ENCODE measurements at regions not wholly inside any gene's neighbourhood (a gene's known extent, or its start where the extent isn't known, plus 50 kb on each side); places are given as distances from the start of the nearest gene placed in this dataset.
A peak's percentile ranks its signal among the peaks of the same experiment; 100 is the strongest.

- Histone ChIP-seq H4K91ac (ENCODE audit: low read depth, low read length) (peak overlapping the region; percentile 30), H2BK120ac (ENCODE audit: insufficient read depth, low read length, poor library complexity) (no peak overlapping the region), H2AK5ac (ENCODE audit: low read length) (peak overlapping the region; percentile 17), H2BK5ac (ENCODE audit: low read depth, low read length, poor library complexity) (no peak overlapping the region), H3K27ac (ENCODE audit: low read depth, low read length) (no peak overlapping the region), H2AFZ (ENCODE audit: insufficient read depth, low read length, poor library complexity) (no peak overlapping the region), H3K18ac (ENCODE audit: low read length) (no peak overlapping the region), H3K4me2 (ENCODE audit: low read length) (no peak overlapping the region), H3K9ac (ENCODE audit: low read length) (no peak overlapping the region), H4K12ac (ENCODE audit: low read depth, low read length) (no peak overlapping the region), H4K8ac (ENCODE audit: low read depth, low read length) (no peak overlapping the region), H3K36me3 (ENCODE audit: control insufficient read depth in 1 of 2, insufficient read depth in 2 of 2, low read length in 2 of 2) (no peaks in the 10 kb centered on the region), H3K4me3 (ENCODE audit: low read depth, low read length) (peak overlapping the region; percentile 28), H3K79me2 (ENCODE audit: control insufficient read depth, insufficient read depth, low read length, poor library complexity) (no peaks in the 10 kb centered on the region), H3K9me3 (ENCODE audit: insufficient read depth, low read depth, low read length) (no peaks in the 10 kb centered on the region), H3K4me1 (ENCODE audit: control insufficient read depth in 1 of 2, insufficient read depth in 2 of 2, low read length in 2 of 2) (peaks cover 13 to 17% of the 10 kb centered on the region in 2 experiments), H3K14ac (ENCODE audit: low read length) (no peak overlapping the region), H3K23ac (ENCODE audit: low read length) (no peak overlapping the region), H3K79me1 (ENCODE audit: low read length) (peaks cover 8% of the 10 kb centered on the region), H2BK12ac (ENCODE audit: low read length) (peak overlapping the region; percentile 12), H3K27me3 (ENCODE audit: insufficient read depth, low read length) (no peaks in the 10 kb centered on the region), H3K4ac (ENCODE audit: low read depth, low read length) (no peak overlapping the region)
- WGBS (ENCODE audit: extremely low coverage, insufficient coverage, insufficient read length), result no CpG with 5 or more reads among the region's 5 CpGs
- peak; percentile 92 to 94 for DNase-seq
Observed at GRCh38 chr11:27203077-27203647, 159.9 kb downstream of the CCDC34 start.

- Histone ChIP-seq H3K27ac (ENCODE audit: low read depth, low read length) (peak overlapping the region; percentile 8), H3K4ac (ENCODE audit: low read depth, low read length) (peak overlapping the region; percentile 23), H3K79me1 (ENCODE audit: low read length) (peaks cover 7% of the 10 kb centered on the region), H3K23ac (ENCODE audit: low read length) (no peak overlapping the region), H2BK120ac (ENCODE audit: insufficient read depth, low read length, poor library complexity) (peak overlapping the region; percentile 3), H3K18ac (ENCODE audit: low read length) (no peak overlapping the region), H3K9ac (ENCODE audit: low read length) (no peak overlapping the region), H3K9me3 (ENCODE audit: insufficient read depth, low read depth, low read length) (no peaks in the 10 kb centered on the region), H3K79me2 (ENCODE audit: control insufficient read depth, insufficient read depth, low read length, poor library complexity) (no peaks in the 10 kb centered on the region), H2AK5ac (ENCODE audit: low read length) (no peak overlapping the region), H2AFZ (ENCODE audit: insufficient read depth, low read length, poor library complexity) (no peak overlapping the region), H3K36me3 (ENCODE audit: control insufficient read depth in 1 of 2, insufficient read depth in 2 of 2, low read length in 2 of 2) (no peaks in the 10 kb centered on the region), H3K4me3 (ENCODE audit: low read depth, low read length) (no peak overlapping the region), H3K27me3 (ENCODE audit: insufficient read depth, low read length) (no peaks in the 10 kb centered on the region), H2BK5ac (ENCODE audit: low read depth, low read length, poor library complexity) (peak overlapping the region; percentile 4), H4K12ac (ENCODE audit: low read depth, low read length) (no peak overlapping the region), H3K14ac (ENCODE audit: low read length) (no peak overlapping the region), H3K4me2 (ENCODE audit: low read length) (no peak overlapping the region), H3K4me1 (ENCODE audit: control insufficient read depth in 1 of 2, insufficient read depth in 2 of 2, low read length in 2 of 2) (peaks cover 13 to 26% of the 10 kb centered on the region in 2 experiments), H2BK12ac (ENCODE audit: low read length) (peak overlapping the region; percentile 15), H4K8ac (ENCODE audit: low read depth, low read length) (peak overlapping the region; percentile 4), H4K91ac (ENCODE audit: low read depth, low read length) (peak overlapping the region; percentile 45)
- WGBS (ENCODE audit: extremely low coverage, insufficient coverage, insufficient read length), result no CpG with 5 or more reads among the region's 10 CpGs
- DNase-seq, result peak in 1 of 2 donors; percentile 33
Observed at GRCh38 chr11:27201454-27202302, 161.1 kb downstream of the BBOX1 start.

DNA sequence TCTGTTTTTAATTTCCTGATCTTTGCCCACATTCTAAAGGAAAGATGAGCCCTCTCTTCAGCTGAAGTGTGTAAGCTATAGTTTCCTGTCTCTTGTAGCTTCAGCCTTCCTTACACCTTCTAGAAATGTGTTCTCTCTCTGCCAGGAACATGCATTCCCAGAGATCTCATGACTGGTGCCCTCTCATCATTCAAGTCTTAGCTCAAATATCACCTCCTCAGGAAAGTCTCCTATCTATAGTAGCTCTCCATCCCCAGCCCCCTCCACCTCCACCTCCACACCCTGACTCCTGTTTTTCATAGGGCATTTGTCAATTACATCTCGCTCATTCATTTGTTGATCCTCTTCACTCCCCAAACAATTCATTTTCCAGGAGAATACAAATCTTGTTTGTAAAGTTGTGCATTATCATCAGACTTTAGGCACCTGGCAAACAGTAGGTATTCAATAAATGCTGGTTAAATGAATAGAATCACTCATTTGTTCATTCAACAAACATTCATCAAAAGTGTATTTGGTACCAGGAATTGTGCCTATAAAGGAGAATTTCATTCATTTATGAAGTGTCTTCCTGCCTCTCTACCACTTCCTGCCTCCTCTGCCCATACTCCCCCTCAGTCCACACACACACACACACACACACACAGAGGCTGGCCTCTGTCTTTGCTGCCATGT lies 160.3 kb downstream of the BBOX1 start:
- no peak overlapping the region for H3K18ac ChIP-seq (ENCODE audit: low read length)
- H3K79me2 ChIP-seq (ENCODE audit: control insufficient read depth, insufficient read depth, low read length, poor library complexity), result no peaks in the 10 kb centered on the region
- H4K12ac ChIP-seq (ENCODE audit: low read depth, low read length), result no peak overlapping the region
- no peak overlapping the region for H3K23ac ChIP-seq (ENCODE audit: low read length)
- H3K27me3 ChIP-seq (ENCODE audit: insufficient read depth, low read length), result no peaks in the 10 kb centered on the region
- no peak overlapping the region for H2AFZ ChIP-seq (ENCODE audit: insufficient read depth, low read length, poor library complexity)
- no CpG with 5 or more reads among the region's 1 CpG for WGBS (ENCODE audit: extremely low coverage, insufficient coverage, insufficient read length)
- DNase-seq, result no peak
- H3K4me1 ChIP-seq (ENCODE audit: control insufficient read depth in 1 of 2, insufficient read depth in 2 of 2, low read length in 2 of 2), result peaks cover 15 to 28% of the 10 kb centered on the region in 2 experiments
- no peak overlapping the region for H2AK5ac ChIP-seq (ENCODE audit: low read length)
- peak overlapping the region; percentile 21 for H4K91ac ChIP-seq (ENCODE audit: low read depth, low read length)
- H3K9me3 ChIP-seq (ENCODE audit: insufficient read depth, low read depth, low read length), result no peaks in the 10 kb centered on the region
- H3K14ac ChIP-seq (ENCODE audit: low read length), result no peak overlapping the region
- H2BK5ac ChIP-seq (ENCODE audit: low read depth, low read length, poor library complexity), result peak overlapping the region; percentile 4
- no peak overlapping the region for H3K4ac ChIP-seq (ENCODE audit: low read depth, low read length)
- peak overlapping the region; percentile 8 for H3K27ac ChIP-seq (ENCODE audit: low read depth, low read length)
- peak overlapping the region; percentile 3 for H2BK120ac ChIP-seq (ENCODE audit: insufficient read depth, low read length, poor library complexity)
- H3K79me1 ChIP-seq (ENCODE audit: low read length), result peaks cover 9% of the 10 kb centered on the region
- H3K4me3 ChIP-seq (ENCODE audit: low read depth, low read length), result no peak overlapping the region
- peak overlapping the region; percentile 15 for H2BK12ac ChIP-seq (ENCODE audit: low read length)
- H4K8ac ChIP-seq (ENCODE audit: low read depth, low read length), result peak overlapping the region; percentile 4
- no peak overlapping the region for H3K4me2 ChIP-seq (ENCODE audit: low read length)
- no peak overlapping the region for H3K9ac ChIP-seq (ENCODE audit: low read length)
- no peaks in the 10 kb centered on the region for H3K36me3 ChIP-seq (ENCODE audit: control insufficient read depth in 1 of 2, insufficient read depth in 2 of 2, low read length in 2 of 2)

DNA sequence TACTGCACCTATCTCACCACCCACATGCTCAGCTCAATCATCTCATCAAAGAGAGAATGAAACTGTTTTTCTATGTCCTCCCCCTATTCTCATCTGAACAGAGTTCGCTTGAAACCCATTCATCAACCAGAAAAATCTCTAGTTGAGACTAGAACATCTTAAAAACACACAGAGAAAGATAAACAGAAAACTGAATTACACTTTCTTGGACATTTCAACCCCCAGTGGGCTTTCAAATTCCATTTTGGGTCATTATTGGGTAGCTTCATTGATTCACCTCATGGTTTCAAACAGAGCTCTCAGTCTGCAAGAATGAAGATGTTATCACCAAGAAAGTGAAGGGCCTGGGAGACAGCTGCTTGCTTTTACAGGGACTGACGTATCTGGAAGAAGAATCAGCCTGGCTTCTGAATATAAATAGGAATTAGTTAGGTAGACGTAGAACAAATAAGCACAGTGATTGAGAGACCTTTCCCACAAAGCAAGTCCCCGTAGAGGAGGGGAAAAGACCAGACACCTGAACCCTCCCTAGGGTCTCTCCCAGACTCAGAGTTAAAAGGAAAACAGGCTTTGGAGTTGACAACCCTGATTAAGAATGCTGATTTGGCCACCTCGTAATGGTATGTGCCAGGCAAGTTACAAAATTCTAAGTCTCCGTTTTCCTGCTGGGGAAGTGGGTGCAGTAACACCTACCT lies 155.7 kb downstream of the BBOX1 start:
- H2BK12ac ChIP-seq (ENCODE audit: low read length), result peak overlapping the region; percentile 36
- no peaks in the 10 kb centered on the region for H3K9me3 ChIP-seq (ENCODE audit: insufficient read depth, low read depth, low read length)
- peaks cover 8 to 16% of the 10 kb centered on the region in 2 experiments for H3K4me1 ChIP-seq (ENCODE audit: control insufficient read depth in 1 of 2, insufficient read depth in 2 of 2, low read length in 2 of 2)
- no peak overlapping the region for H2AFZ ChIP-seq (ENCODE audit: insufficient read depth, low read length, poor library complexity)
- H3K4me2 ChIP-seq (ENCODE audit: low read length), result peak overlapping the region; percentile 31
- no peaks in the 10 kb centered on the region for H3K27me3 ChIP-seq (ENCODE audit: insufficient read depth, low read length)
- H3K14ac ChIP-seq (ENCODE audit: low read length), result no peak overlapping the region
- H3K23ac ChIP-seq (ENCODE audit: low read length), result no peak overlapping the region
- peak overlapping the region; percentile 23 for H4K8ac ChIP-seq (ENCODE audit: low read depth, low read length)
- no peak overlapping the region for H3K4me3 ChIP-seq (ENCODE audit: low read depth, low read length)
- no peak overlapping the region for H3K9ac ChIP-seq (ENCODE audit: low read length)
- peak overlapping the region; percentile 18 for H2BK120ac ChIP-seq (ENCODE audit: insufficient read depth, low read length, poor library complexity)
- no peak overlapping the region for H3K4ac ChIP-seq (ENCODE audit: low read depth, low read length)
- H3K36me3 ChIP-seq (ENCODE audit: control insufficient read depth in 1 of 2, insufficient read depth in 2 of 2, low read length in 2 of 2), result no peaks in the 10 kb centered on the region
- no peak overlapping the region for H2AK5ac ChIP-seq (ENCODE audit: low read length)
- no peaks in the 10 kb centered on the region for H3K79me2 ChIP-seq (ENCODE audit: control insufficient read depth, insufficient read depth, low read length, poor library complexity)
- no peak overlapping the region for H4K91ac ChIP-seq (ENCODE audit: low read depth, low read length)
- H4K12ac ChIP-seq (ENCODE audit: low read depth, low read length), result no peak overlapping the region
- H3K18ac ChIP-seq (ENCODE audit: low read length), result no peak overlapping the region
- peak in 1 of 2 donors; percentile 56 for DNase-seq
- H2BK5ac ChIP-seq (ENCODE audit: low read depth, low read length, poor library complexity), result peak overlapping the region; percentile 36
- peaks cover 9% of the 10 kb centered on the region for H3K79me1 ChIP-seq (ENCODE audit: low read length)
- no CpG with 5 or more reads among the region's 6 CpGs for WGBS (ENCODE audit: extremely low coverage, insufficient coverage, insufficient read length)
- peak overlapping the region; percentile 79 for H3K27ac ChIP-seq (ENCODE audit: low read depth, low read length)
